Upper lobe of left lung (tissue), 6 donors: ENCODE measurements at regions not wholly inside any gene's neighbourhood (a gene's known extent, or its start where the extent isn't known, plus 50 kb on each side); places are given as distances from the start of the nearest gene placed in this dataset.

Experiments used
- ATAC-seq, 2 donors: fragments of 200-7000 bp; cut with Tn5 transposase; one replicate each; pipeline ENCODE4 v1.9.1; 2022; ENCODE audit warnings: mild to moderate bottlenecking in 2 of 2, moderate library complexity in 2 of 2; ENCODE audit not compliant: low FRiP score in 2 of 2
- DNase-seq, 2 donors: peaks; one replicate each; pipeline ENCODE4 v3.0.0-alpha.2; 2019 to 2020
- H3K27ac ChIP-seq, 4 donors: fragments of 200-600 bp; sonication (generic); one replicate each; pipeline ENCODE4 v1.5.1; 2016 to 2019
- H3K27me3 ChIP-seq, 4 donors: fragments of 200-600 bp; sonication (generic); one replicate each; pipeline ENCODE4 v1.5.1; 2017 to 2019
- H3K36me3 ChIP-seq, 4 donors: fragments of 200-600 bp; sonication (generic); one replicate each; pipeline ENCODE4 v1.5.1; 2016 to 2019
- H3K4me1 ChIP-seq, 4 donors: fragments of 200-600 bp; sonication (generic); one replicate each; pipeline ENCODE4 v1.5.1; 2018 to 2019
- H3K4me3 ChIP-seq, 4 donors: fragments of 200-600 bp; sonication (generic); one replicate each; pipeline ENCODE4 v1.5.1; 2017 to 2019; ENCODE audit warnings: mild to moderate bottlenecking in 2 of 4, moderate library complexity in 1 of 4
- H3K9me3 ChIP-seq, 4 donors: fragments of 200-600 bp; sonication (generic); one replicate each; pipeline ENCODE4 v1.5.1; 2018 to 2019
- EP300 ChIP-seq, 4 donors: sonication (generic); formaldehyde crosslinking; IDR thresholded peaks; one replicate each; pipeline ENCODE4 v1.5.1; 2017; ENCODE audit warnings: antibody characterized with exemption in 4 of 4, control low read depth in 2 of 4
- POLR2A ChIP-seq, 4 donors: fragments of 450-650 bp; IDR thresholded peaks; one replicate each; pipeline ENCODE4 v1.5.1; 2016 to 2017; ENCODE audit warnings: antibody characterized with exemption in 4 of 4, mild to moderate bottlenecking in 2 of 4
- POLR2AphosphoS5 ChIP-seq, 2 donors: sonication (generic); formaldehyde crosslinking; IDR thresholded peaks; one replicate each; pipeline ENCODE4 v1.5.1; 2017; ENCODE audit warnings: antibody characterized with exemption in 2 of 2
- WGBS, 2 donors: methylation state at CpG; one replicate each; pipeline ENCODE4 v1.1.5; 2017 to 2018; 5-methylcytosine and 5-hydroxymethylcytosine counted together
- TF ChIP-seq, protein P1 (sequence below), 6 experiments: fragments of 450-650 bp in 4 of 6; fragments of 200-600 bp in 2 of 6; sonication (generic) in 2 of 6; IDR thresholded peaks; one replicate each; pipeline ENCODE4 v1.5.1; 2016 to 2019; ENCODE audit warnings: antibody characterized with exemption in 6 of 6
- donor health status: DM: no; HTN: no; CAD: no; lungs with moderate emphysema.
- donor health status: DM: no; HTN: yes; CAD: no; lungs with severe emphysema.

- H3K4me3 ChIP-seq: no peak overlapping the region
- no peaks in the 10 kb centered on the region for H3K9me3 ChIP-seq
- ATAC-seq (no peak), DNase-seq (no peak)
- no peaks in the 10 kb centered on the region for H3K36me3 ChIP-seq
- TF ChIP-seq EP300 (IDR thresholded peaks at IDR 0.05) (no peak), POLR2A (IDR thresholded peaks at IDR 0.05) (no peak), POLR2AphosphoS5 (IDR thresholded peaks at IDR 0.05) (no peak)
- TF ChIP-seq, protein P1, sequence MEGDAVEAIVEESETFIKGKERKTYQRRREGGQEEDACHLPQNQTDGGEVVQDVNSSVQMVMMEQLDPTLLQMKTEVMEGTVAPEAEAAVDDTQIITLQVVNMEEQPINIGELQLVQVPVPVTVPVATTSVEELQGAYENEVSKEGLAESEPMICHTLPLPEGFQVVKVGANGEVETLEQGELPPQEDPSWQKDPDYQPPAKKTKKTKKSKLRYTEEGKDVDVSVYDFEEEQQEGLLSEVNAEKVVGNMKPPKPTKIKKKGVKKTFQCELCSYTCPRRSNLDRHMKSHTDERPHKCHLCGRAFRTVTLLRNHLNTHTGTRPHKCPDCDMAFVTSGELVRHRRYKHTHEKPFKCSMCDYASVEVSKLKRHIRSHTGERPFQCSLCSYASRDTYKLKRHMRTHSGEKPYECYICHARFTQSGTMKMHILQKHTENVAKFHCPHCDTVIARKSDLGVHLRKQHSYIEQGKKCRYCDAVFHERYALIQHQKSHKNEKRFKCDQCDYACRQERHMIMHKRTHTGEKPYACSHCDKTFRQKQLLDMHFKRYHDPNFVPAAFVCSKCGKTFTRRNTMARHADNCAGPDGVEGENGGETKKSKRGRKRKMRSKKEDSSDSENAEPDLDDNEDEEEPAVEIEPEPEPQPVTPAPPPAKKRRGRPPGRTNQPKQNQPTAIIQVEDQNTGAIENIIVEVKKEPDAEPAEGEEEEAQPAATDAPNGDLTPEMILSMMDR (IDR thresholded peaks at IDR 0.05): no peak
- H3K27me3 ChIP-seq: no peaks in the 10 kb centered on the region
- WGBS, 2 donors: 93 to 98% methylated on average over 2 of the region's 2 CpGs
- H3K27ac ChIP-seq: no peak overlapping the region
- no peaks in the 10 kb centered on the region for H3K4me1 ChIP-seq
Observed at GRCh38 chr18:22723221-22723620, 209.9 kb upstream of the RBBP8 start.

DNA sequence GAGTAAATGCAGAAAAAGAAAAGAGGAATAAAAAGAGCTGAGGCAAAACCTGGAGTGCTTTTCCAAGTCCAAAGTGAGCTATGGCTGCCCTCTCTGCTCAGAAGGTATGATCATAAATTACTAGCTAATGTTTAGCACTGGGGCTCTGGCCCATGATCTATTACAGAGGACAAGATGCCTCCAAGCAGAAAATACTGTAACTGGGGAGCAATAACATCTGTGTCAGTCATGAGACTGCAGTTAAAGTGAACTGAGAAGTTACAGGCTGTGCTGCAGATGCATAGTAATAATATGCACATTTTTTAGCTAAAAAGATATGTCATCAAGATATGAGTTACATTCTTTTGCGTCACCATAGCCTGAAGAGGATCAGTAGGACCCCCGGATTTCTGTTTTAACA is 209.4 kb upstream of the RBBP8 start:
- Histone ChIP-seq H3K4me3 (no peak overlapping the region), H3K27ac (no peak overlapping the region), H3K9me3 (no peaks in the 10 kb centered on the region), H3K36me3 (no peaks in the 10 kb centered on the region), H3K27me3 (no peaks in the 10 kb centered on the region), H3K4me1 (no peaks in the 10 kb centered on the region)
- DNase-seq (no peak), ATAC-seq (no peak)
- TF ChIP-seq POLR2AphosphoS5 (IDR thresholded peaks at IDR 0.05): no peak
- no peak for TF ChIP-seq EP300 (IDR thresholded peaks at IDR 0.05)
- TF ChIP-seq, protein P1 (IDR thresholded peaks at IDR 0.05): no peak
- TF ChIP-seq POLR2A (IDR thresholded peaks at IDR 0.05): no peak
- 56 to 90% methylated on average over 2 of the region's 2 CpGs for WGBS, 2 donors

DNA sequence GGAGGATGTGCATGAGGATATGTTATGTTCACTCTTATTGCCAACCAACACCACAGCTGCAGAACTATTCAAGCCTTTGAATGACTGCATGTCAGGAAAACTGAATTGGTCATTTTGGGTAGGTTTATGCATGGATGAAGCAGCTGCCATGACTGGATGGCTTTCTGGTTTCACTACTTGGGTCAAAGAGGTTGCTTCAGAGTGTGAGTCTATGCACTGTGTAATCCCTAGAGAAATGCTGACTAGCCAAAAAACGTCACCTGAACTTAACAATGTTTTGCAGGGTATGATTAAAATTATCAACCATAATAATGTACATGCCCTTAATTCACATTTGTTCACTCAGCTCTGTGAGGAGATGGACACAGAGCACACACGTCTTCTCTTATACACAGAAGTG is 206.7 kb upstream of the RBBP8 start:
- H3K27ac ChIP-seq: no peak overlapping the region
- TF ChIP-seq POLR2AphosphoS5 (IDR thresholded peaks at IDR 0.05): no peak
- TF ChIP-seq, protein P1 (IDR thresholded peaks at IDR 0.05): no peak
- no peak for TF ChIP-seq POLR2A (IDR thresholded peaks at IDR 0.05)
- no peak for TF ChIP-seq EP300 (IDR thresholded peaks at IDR 0.05)
- H3K4me3 ChIP-seq: no peak overlapping the region
- no peaks in the 10 kb centered on the region for H3K36me3 ChIP-seq
- no peaks in the 10 kb centered on the region for H3K27me3 ChIP-seq
- no peaks in the 10 kb centered on the region for H3K9me3 ChIP-seq
- no peak for DNase-seq
- WGBS, 2 donors: 81 to 87% methylated on average over 2 of the region's 2 CpGs
- H3K4me1 ChIP-seq: no peaks in the 10 kb centered on the region
- ATAC-seq: no peak

GRCh38 chr18:22728016-22728415 is 205.1 kb upstream of the RBBP8 start:
- ATAC-seq (no peak), DNase-seq (no peak)
- no peaks in the 10 kb centered on the region for H3K9me3 ChIP-seq
- TF ChIP-seq, protein P1 (IDR thresholded peaks at IDR 0.05): no peak
- TF ChIP-seq EP300 (IDR thresholded peaks at IDR 0.05) (no peak), POLR2A (IDR thresholded peaks at IDR 0.05) (no peak), POLR2AphosphoS5 (IDR thresholded peaks at IDR 0.05) (no peak)
- H3K27me3 ChIP-seq: no peaks in the 10 kb centered on the region
- H3K4me3 ChIP-seq: no peak overlapping the region
- no peaks in the 10 kb centered on the region for H3K36me3 ChIP-seq
- no peak overlapping the region for H3K27ac ChIP-seq
- no peaks in the 10 kb centered on the region for H3K4me1 ChIP-seq

DNA sequence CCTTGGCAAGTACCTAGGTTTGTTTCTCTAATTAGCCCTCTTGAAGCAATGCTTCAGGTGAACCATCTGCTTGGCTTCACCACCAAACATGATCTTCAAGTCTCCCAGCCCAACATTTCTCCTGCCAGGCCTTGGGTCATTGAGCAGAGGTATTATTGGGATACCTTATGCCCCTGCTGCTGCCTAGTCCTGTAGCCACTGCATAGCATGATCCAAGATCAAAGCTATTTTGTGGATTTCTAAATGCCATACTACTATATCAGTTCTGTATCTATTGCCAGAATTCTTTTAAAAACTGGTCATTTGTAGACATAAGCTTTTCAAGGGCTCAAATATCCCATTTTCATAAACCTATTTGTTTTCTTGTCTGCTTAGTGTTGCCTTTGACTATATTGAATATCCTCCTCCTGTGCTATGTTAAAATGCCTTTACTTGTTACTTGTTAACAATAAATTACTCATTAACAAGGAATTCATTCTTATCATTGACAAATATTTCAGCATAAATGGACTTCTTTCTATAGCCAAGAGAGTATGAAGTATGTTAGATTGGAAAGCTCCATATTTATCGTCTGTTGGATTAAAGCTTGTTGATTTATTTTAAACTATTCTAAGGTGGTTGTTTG is 204.5 kb upstream of the RBBP8 start:
- 21 to 36% methylated on average over 1 of the region's 1 CpG for WGBS, 2 donors
- no peak for TF ChIP-seq EP300 (IDR thresholded peaks at IDR 0.05)
- TF ChIP-seq POLR2AphosphoS5 (IDR thresholded peaks at IDR 0.05): no peak
- TF ChIP-seq POLR2A (IDR thresholded peaks at IDR 0.05): no peak
- Histone ChIP-seq H3K27ac (no peak overlapping the region), H3K36me3 (no peaks in the 10 kb centered on the region), H3K4me3 (no peak overlapping the region), H3K9me3 (no peaks in the 10 kb centered on the region), H3K4me1 (no peaks in the 10 kb centered on the region), H3K27me3 (no peaks in the 10 kb centered on the region)
- DNase-seq (no peak), ATAC-seq (no peak)
